ENCODE measurements at regions not wholly inside any gene's neighbourhood (a gene's known extent, or its start where the extent isn't known, plus 50 kb on each side); places are given as distances from the start of the nearest gene placed in this dataset.

DNA sequence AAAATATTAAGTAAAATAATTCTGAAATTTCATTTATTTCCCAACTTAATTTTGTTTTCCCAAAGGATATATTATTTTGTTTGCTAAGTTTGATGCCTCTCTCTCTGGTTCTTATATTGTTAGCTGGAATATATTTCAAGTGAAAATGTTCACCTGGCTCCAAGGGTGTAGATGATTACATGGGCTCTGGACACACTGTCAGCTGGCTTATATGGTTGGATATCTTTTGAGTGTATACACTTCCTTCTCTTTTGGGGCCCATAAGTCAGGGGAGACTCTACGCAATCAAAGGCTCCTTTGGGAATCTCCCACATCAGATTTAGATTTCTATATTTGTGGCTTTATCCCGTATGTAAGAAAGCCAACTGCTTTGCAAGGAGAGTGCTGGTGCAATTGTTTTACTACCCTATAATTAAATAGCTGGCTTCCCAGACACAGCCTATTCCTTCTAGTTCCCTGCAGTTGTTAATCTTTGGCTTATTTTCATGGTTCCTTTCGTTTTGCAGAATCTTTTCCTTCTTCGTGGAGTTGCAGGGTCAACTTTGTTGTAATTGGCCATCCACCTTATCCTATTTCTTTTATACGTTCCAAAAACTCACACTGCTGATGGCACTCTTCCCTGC is 225.7 kb downstream of the DPH6 start:
- no peak for DNase-seq

DNA sequence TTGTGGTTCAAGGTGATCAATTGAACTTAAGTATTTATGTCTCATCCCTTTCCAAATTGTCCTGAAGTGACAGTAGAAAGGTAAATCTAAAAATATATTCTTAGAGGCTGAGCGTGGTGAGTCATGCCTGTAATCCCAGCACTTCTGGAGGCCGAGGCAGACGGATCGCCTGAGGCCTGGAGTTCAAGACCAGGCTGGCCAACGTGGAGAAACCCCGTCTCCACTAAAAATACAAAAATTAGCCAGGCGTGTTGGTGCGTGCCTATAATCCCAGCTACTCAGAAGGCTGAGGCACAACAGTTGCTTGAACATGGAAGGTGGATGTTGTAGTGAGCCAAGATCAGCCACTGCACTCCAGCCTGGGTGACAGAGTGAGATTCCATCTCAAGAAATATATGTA is 226.6 kb downstream of the DPH6 start:
- DNase-seq = no peak

DNA sequence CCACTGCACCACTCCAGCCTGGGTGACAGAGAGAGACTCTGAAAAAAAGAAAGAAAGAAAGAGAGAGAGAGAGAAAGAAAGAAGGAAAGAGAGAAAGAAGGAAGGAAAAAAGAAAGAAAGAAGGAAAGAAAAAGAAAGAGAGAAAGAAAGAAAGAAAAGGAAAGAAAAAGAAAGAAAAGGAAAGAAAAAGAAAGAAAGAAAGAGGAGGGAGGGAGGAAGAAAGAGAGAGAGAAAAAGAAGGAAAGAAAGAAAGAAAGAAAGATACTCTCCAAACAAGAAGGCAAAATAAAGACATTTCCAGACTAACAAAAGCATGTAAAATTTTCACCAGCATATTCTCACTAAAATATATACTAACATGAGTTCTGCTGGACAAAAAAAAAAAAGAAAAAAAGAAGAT is 228.7 kb downstream of the DPH6 start:
- DNase-seq = no peak

DNA sequence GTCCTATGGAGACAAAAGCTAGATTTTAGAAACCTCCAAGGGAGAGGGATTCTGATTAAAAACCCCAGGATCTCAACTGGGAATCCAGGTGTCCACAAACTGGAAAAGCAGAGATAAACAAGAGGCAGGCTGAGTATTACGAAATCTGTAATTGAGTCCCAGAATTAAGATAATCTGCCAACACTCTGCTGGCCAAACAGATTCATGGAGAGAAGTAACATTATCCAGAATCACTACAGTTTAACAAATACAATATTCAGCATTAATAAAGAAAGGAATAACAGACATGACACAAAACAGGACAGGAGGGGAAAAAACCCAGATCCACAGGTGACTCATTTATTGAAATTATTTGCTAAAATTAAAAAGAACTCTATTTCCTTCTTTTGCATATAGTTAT is 227.2 kb upstream of the NANOGP8 start:
- no peak for DNase-seq

DNA sequence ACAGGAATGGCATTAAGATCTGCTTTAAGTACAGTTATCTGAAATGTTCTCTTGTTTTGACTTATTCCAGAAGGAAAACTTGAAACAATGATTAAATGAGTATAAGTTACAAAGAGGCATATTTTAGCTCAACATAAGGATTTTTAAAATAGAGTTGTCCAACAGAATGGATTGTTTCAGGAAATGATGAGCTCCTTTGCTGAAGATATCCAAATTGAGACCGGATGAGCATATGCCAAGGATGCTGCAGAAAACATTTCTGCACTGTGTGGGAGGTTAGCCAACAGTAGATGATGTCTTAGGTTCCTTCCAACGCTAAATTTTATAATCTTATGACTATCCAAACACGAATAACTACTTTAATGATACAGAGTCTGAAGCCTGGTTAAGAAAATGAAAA is 226.5 kb upstream of the NANOGP8 start:
- DNase-seq = no peak

DNA sequence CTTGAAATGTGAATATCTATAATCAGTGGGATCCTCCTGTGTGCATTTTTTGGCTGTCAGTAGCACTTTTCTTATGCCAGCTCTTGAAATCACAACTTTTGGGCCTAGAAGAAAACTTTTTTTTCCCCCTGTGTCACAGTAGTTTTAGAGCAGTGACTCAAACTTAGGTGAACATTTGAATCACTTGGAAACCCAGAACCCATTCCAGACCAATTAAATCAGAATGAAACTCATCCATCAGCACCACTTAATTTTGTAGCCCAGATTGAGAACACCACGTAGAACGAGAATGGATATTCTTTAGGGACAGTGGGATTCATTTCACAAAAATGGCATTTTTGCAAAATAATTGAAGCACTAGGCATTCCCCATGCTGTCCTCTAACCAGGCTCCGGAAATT is 224.8 kb upstream of the NANOGP8 start:
- no peak for DNase-seq

DNA sequence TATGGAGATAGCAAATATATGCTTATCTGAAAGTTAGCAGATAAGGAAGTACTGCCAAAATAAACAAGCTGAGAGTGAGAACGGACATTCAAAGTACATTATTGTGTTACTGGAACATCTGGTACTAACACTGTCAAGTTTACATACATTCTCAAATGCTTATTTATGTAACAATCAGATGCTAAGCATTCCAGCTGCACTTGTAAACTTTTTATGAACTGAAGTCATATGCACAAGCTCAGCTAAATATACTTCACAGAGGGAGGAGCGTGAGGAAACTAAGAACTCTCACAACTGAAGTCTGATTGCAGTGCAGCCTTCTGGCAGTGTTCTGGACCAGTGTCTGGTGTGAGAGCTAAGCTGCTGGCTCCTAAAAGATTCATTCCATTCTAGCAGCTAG is 223.7 kb upstream of the NANOGP8 start:
- no peak for DNase-seq

DNA sequence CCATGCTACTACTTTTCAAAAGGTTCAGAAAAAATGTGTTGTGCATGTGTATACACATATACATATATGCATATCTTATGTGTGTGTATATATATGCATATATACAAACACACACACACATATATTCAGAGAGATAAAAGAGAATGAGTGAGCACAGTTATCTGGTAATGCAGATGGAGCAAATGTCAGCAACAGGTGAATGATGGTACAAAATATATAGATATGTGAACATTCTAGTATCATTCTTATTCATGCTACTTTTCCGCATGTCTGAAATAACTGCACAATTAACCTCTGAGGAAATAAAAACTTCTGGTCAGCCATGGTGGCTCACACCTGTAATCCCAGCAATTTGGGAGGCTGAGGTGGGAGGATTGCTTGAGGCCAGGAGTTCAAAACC is 222.6 kb upstream of the NANOGP8 start:
- DNase-seq = no peak

DNA sequence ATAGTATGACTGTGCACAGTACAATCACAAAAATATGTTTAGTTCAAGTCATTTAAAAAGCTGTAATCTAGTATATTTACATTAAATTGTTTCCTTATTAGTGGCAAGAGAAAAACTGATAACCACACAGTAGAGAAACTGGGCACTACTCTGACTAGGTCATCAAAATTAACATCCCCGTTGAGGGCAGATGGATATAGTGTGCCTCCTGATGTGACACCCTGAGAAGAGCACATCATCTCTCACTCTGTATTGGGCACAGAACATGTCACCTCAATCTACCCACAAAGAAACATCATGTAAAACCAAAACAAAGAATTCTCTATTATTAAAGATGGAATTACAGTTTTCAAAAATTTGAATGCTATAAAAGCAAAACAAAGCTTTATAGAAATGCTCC is 221.9 kb upstream of the NANOGP8 start:
- no peak for DNase-seq

DNA sequence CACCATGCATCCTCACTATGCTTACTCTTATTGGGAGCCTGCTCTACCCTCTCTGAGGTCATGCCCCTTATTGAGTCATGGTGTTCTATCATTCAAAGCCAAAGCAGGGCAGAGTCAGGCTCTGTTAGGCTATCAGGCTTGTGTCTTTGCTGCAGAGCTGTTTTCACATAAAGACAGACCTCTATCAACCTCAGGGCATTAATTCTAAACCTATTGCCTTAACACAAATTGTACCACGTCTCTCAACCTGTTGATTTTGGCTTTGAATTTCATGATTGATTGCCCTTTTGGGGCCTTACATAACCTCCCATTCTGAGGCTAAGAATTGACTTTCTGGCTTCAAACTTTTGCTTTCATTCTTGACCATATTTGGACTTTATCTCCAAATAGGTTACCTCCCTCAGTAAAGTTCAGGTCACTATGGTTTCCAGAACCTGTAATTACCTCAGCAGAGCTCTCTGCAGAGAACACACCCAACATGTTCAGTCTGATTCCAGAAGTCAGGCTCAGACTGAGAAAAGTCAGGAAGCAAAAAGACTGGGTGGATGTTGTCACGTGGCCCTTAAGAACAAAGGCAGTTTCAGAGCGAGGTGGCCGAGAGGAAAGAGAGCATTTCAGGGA is 221.4 kb upstream of the NANOGP8 start:
- no peak for DNase-seq

DNA sequence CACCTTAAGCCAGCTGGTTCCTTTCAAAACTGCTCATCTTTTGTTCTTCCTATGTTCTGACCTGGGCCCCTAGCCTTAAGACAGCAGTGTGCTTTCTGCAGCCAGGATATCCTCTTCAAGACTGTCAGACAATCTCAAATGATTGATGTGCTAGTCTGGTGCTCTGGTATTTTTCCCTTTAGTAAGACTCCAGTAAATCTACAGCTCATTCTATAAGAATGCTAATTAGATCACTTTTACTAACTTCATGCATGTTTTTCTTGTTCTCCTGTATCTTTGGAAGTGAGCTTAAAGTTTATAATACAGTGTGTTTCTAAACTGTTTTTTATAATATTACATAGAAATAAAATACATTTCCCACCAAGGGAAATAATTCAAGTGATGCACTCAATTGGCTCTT is 220.9 kb upstream of the NANOGP8 start:
- no peak for DNase-seq

DNA sequence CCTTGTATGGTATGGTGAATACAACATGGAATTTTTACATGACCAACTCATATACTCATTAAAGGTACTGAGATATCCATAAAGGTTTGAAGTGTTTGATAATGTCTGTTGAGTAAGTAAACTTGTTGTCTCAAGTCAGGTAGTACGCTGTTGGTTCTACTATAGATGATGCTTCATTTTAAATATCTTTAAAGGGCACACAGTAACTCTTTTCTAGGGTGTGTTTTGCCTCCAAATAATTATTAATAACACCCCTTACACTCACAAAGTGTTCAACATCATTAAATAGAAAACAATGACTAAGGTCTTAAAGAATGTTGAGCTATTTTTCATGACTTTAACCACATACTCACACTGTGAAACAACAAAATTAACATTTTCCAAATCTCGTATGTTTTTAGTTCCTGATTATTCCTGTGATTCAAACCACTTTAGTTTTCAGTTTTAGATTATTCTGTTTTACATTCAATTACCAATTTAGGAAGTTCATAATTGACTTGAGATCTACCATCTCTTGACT is 220.0 kb upstream of the NANOGP8 start:
- no peak for DNase-seq

DNA sequence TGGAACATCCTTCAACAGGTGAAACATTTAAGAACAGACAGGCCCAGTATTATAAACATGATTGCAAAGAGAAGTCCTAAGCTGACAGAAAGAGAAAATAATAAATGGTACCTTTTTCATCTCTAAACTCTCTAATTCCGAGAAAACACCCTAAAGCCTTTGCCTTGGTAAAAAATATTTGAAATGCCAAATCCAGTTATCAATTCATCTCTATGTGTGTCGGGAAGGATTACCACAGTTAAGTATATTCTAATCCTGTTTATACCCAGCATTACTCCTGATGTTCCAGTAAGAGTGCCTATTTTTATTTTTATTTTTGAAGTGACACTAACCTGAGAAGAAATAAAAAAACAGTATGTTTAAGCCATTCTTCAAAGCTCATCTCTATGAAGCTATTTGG is 219.3 kb upstream of the NANOGP8 start:
- DNase-seq = no peak

DNA sequence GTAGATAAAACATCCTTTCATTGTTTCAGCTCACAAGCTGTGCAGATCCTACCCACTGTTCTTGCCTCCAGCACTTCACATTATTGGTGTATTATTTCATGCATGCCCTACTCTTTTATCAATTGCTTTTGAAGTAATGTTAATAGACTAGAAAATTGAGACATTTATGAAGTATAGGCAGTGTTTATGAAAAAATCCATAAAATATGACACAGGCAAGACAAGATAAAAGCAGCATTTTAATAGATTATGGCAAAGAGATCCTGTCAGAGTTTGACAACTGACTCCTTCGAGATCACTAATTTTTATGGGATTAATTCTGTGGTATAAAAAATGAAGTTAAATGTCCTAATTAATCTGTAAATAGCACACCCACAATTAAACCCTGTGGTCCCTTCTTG is 217.2 kb upstream of the NANOGP8 start:
- no peak for DNase-seq

DNA sequence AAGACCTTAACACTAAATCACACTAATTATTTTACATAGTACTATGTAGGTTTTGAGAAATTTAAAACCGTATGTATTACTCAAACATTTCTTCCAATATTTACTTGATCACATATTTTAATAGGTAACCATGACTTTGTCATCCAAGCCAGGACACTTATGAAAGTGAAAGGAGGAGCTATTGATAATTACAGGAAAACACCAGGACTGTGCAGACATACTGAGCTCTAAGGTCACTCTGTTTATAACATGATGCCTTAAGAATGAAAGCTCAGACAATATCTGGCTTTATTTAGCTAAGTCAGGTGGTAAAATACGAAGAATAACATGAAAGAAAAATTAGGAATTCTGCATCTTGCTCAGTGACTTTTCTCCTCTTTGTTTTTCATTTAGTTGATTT is 216.0 kb upstream of the NANOGP8 start:
- DNase-seq = no peak

DNA sequence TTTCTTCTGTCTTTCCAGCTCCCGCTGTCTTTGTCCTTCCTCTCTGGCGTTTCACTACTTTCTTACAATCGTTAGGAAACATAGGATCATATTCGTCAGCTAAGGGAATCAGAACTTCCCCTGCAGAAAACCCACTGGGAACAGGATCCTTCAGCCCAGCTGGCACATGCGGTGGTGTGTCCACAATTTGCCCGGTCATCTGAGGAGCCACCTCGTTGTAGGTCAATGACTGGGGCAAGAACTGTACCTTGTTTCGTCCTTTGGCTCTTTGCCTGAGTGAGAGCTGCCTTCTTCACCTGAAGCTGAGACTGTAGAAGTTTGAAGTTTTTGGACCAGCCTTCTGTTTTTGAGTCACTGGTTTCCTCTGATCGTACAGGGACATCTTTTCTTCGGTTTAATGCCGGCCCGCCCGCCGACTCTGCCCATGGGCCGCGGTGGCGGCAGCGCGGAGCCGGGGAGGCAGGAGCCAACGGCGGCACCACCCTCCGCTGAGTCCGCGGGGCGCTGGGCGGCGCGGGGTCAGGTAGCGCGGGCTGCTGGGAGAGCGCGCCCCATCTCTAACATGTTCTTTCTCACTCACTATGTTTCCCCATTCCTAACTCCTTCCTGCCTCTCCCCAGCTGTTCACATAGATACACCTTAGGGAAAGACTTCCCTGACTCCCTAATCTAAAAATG is 214.1 kb upstream of the NANOGP8 start:
- DNase-seq = no peak

DNA sequence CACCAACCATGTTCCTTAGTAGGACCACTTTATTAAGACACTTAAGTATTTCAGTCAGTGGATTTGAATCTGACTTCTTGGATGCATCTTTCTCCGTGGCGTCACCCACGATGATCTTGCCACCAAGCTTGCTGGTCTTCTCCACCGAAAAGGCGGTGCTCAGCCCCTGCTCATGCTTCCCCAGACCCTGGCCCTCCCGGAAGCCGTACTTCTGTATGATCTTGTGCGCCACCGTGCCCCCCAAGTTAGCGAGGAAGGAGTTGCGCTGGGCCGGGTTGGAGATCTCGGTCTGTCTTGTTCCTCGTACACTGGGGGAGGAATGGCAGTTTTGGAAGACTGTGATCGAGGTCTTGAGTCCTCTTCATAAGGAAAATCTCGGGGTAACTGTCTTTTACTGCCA is 213.4 kb upstream of the NANOGP8 start:
- DNase-seq = no peak

DNA sequence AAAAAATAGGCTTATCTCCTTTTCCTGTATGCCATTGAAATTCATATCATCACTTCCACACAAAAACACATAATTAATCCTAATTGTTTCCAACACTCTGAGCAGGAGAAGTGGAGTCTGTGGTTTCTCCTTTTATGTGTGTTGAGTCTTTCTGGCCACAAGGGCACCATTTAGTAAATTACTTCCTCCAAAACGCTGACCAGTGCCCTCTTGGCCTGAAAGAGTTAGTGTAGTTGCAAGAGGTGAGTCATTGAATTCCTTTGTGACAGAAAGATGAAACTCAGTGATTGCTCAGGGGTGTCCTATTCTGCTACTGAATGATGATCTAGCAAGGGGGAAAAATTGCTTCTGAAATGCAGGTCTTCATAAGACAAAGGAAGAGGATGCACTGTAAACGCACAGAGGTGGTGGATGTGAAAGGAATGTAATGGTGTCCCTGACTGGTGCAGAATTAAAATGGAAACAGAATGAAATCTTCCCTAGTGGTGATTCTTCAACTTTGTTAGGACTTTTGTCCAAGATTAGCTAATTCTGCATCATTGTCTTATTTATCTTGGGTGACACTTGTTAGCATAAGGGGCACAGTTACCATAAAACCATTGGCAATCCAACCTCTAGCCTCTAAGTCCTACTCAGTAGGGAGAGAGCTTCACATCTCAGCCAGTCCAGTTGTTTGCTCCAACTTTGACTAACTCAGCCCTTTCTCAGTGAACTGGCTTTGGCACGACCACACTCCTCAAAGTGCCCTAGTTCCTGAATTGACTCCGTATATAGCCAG is 208.4 kb upstream of the NANOGP8 start:
- DNase-seq = no peak

DNA sequence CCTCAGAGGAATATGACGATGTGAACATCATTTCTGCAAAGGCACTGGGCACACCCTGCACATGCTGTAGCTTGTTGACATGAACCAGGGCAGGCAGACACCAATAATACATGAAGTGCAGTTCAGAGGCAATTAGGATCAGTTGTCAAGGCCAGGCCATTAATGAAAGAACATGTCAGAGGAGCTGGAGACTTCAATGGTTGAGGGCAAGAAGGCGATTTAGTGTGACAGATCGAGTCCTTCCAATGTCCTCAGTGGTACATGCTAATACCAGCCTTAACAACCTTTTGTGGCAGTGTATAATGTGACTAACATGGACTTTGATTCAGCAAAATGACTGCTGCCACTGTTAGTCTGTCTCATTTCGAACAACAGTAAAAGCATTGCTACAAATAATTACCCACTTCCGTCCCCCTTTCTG is 205.2 kb upstream of the NANOGP8 start:
- DNase-seq = no peak

DNA sequence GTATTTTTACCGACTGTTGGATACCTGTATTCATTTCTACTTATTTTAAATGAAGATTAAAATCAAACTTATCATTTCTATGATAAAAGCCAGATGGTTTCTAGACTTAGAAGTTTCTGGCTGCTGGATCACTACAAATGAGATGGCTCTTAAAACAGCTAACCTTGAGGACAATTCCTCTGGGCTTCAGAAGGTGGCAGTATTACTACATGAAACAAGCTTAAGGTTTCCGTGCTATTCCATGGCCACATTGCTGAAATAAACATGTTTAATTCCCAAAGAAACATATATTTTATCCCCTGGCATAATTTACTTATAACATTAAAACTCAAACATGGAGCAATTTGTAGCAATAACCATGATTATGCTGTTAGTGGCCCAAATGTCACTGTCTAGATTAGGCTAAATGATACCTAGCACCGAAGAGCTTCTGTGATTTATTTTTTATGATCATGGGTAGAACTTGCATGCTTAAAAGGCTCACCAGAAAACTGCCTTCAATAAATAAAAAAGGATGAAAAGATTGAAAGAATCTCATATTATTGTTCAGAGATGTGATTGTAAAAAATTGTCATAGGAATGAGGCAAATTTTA is 204.0 kb upstream of the NANOGP8 start:
- peak in 6 of 56 donors; percentile 0 to 9 (median 0) for DNase-seq

DNA sequence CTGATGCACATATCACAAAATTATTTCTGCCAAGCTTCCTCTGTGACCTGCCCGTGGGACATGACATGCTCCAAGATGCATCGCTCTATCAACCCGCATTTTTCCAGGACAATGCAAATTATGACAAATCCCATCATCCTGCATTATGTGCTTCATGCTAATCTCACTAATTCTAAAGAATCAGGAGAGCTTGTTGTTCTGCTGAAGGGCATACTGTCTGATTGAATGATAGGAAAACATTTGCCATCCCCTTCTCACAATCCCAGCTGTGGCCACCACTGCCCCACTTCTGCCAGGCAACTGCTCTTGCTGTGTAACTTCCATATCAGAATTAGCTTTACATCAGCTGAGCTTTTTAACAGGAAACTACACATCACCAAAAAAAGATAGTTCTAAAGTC is 203.5 kb upstream of the NANOGP8 start:
- DNase-seq = no peak

DNA sequence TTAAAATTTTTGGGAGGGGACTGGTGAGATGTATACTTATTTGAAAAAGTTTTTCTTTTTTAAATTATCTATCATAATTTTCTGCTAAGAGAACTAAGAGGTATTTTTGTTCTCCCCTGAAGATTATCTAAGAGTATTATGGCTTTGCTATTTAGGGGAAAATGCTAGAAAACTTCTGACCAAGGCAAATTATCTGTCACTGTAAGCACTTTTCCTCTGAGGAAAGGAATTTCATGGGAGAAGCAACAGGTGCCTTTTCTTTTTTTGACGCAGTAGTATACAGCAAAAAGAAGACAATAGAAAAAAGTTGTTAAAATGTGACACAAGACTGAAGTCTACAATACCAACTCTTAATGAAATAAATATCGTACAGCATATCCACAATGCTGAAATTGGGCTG is 201.6 kb upstream of the NANOGP8 start:
- no peak for DNase-seq
